BJ (cell line): ENCODE measurements at regions not wholly inside any gene's neighbourhood (a gene's known extent, or its start where the extent isn't known, plus 50 kb on each side); places are given as distances from the start of the nearest gene placed in this dataset.

Experiments used
- CTCF ChIA-PET: fragments of 350-600 bp; formaldehyde crosslinking; extraction: SDS; loops from one replicate; lab custom pipeline; 2021; ENCODE audit warnings: antibody characterized with exemption, inconsistent platforms; lab: Yijun Ruan, JAX
- POLR2A ChIA-PET: fragments of 300-600 bp; sonication (Branson Sonifier 250); formaldehyde crosslinking; extraction: SDS; loops from one replicate; lab custom pipeline; 2021; ENCODE audit warnings: antibody characterized with exemption; lab: Charles Lee
- DNase-seq: peaks from one replicate; pipeline ENCODE4 v3.0.0-alpha.2; 2011; ENCODE audit warnings: low read depth
- H3K27me3 ChIP-seq: 2 replicates; pipeline ENCODE4 v1.6.0; 2011; ENCODE audit warnings: low read length; ENCODE audit not compliant: control insufficient read depth, insufficient read depth
- H3K36me3 ChIP-seq: 2 replicates; pipeline ENCODE4 v1.5.1; 2011; ENCODE audit warnings: low read length; ENCODE audit not compliant: control insufficient read depth, insufficient read depth
- H3K4me3 ChIP-seq: 2 replicates; pipeline ENCODE4 v1.5.1; 2011; ENCODE audit warnings: low read depth, mild to moderate bottlenecking, control low read depth, low read length
- TF ChIP-seq, protein P1 (sequence below): IDR thresholded peaks from 2 replicates; pipeline ENCODE4 v1.5.1; 2011; ENCODE audit warnings: low read depth, mild to moderate bottlenecking, control low read depth, inconsistent platforms, low read length, moderate library complexity; ENCODE audit not compliant: insufficient read depth

DNA sequence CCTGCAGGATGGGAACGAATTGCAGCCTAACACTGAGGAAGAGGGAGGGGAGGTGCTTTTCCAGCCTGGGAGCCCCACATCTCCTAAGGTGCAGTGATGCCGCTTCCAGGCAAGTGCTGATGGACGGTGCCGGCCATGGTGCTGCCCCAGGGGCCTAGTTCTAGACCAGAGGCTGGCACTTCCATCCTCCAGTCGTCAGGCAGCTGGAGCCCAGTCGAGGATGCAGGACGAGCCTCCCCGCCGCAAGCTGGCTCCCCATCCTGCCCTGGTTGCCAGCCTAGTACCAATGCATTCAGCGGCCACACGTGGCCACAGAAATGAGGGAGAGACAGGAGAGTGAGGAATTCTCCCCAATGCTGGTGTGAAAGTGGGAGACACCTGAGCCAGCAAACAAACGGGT is 413.5 kb downstream of the ZNF516 start:
- TF ChIP-seq, protein P1, sequence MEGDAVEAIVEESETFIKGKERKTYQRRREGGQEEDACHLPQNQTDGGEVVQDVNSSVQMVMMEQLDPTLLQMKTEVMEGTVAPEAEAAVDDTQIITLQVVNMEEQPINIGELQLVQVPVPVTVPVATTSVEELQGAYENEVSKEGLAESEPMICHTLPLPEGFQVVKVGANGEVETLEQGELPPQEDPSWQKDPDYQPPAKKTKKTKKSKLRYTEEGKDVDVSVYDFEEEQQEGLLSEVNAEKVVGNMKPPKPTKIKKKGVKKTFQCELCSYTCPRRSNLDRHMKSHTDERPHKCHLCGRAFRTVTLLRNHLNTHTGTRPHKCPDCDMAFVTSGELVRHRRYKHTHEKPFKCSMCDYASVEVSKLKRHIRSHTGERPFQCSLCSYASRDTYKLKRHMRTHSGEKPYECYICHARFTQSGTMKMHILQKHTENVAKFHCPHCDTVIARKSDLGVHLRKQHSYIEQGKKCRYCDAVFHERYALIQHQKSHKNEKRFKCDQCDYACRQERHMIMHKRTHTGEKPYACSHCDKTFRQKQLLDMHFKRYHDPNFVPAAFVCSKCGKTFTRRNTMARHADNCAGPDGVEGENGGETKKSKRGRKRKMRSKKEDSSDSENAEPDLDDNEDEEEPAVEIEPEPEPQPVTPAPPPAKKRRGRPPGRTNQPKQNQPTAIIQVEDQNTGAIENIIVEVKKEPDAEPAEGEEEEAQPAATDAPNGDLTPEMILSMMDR = no peak
- no peak for DNase-seq
- ChIA-PET CTCF (no interaction called here), POLR2A (no interaction called here)
- no peaks in the 10 kb centered on the region for H3K27me3 ChIP-seq
- H3K36me3 ChIP-seq = no peaks in the 10 kb centered on the region
- no peak overlapping the region for H3K4me3 ChIP-seq

DNA sequence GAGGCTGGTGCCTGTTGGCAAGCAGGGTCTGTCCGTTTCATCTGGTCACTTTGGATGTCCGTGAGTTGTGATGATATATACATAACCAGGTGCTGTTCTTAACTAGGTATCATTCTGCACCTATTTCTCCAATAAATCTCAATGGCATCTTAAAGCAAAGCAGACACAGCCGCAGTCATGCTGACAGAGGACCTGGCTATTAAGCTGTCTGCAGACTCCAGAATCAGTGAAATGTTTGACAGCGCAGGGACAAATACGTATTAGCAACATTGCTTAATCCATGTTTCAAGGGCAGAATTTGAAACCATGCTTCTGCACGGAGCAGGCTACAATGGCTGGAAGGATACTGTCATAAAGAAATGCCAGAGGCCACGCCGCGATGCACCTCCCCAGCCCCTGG is 414.6 kb downstream of the ZNF516 start:
- ChIA-PET CTCF (no interaction called here), POLR2A (no interaction called here)
- Histone ChIP-seq H3K36me3 (no peaks in the 10 kb centered on the region), H3K27me3 (no peaks in the 10 kb centered on the region), H3K4me3 (no peak overlapping the region)
- TF ChIP-seq, protein P1 = no peak
- no peak for DNase-seq

DNA sequence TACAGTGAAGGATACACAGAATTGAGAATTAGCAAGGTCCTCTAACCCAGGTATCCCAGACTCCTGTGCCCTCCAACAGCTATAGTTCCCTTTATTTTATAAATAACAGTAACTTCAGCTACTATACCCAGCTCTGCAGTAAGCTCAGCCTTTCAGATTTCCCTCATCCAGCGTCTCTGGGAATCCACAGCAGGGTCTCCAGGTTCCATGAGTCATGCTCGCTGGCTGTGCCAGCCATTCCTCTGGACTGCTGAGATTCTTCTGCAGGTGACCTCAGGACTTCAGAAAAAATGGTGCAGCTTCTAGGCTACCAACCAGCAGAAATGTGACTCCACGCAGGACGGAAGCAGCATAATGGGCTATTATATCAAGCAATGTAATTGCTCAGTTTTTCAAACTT is 419.3 kb downstream of the ZNF516 start:
- TF ChIP-seq, protein P1 = no peak
- H3K4me3 ChIP-seq = no peak overlapping the region
- DNase-seq = no peak
- no peaks in the 10 kb centered on the region for H3K36me3 ChIP-seq
- no peaks in the 10 kb centered on the region for H3K27me3 ChIP-seq
- ChIA-PET CTCF (no interaction called here), POLR2A (no interaction called here)

DNA sequence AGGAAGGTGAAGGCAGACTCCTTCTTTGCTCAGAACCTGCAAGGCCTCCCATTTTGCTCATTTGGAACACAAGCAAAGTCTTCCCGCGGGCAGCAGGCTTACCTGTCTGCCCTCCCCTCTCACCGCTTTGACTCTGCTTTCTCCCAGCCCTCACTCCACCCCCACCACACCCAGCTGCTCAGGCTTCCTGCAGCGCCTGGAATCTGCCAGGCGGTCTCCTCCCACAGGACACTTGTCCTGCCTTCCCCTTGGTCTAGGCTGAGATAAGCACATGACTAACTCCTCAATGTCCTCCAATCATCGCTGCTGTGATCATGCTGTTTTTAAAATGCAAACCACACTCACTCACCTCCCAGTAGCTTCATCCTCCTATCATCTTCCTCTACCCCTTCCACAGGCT is 430.0 kb downstream of the ZNF516 start:
- no peak for DNase-seq

DNA sequence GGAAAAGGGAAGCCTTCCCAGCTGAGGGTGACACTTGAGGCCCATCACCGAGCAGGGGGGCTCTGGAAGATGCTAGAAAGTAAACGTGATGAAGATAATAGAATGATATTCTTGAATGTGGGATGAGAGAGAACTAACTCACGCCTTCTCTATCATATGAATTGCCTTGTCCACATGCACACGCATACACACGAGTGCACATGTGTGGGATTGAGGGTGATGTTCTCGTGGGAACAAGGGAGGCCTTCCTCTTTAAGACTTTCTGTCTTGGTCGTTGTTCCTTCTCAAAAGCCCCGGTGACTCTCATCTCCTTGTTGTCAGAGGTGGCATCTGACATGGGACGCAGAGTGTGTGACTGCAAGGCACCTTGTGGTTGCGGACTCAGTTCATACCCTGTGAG is 436.9 kb downstream of the ZNF516 start:
- TF ChIP-seq, protein P1 = no peak

More for the DNA sequence above, 430.0 kb downstream of the ZNF516 start:
- POLR2A ChIA-PET = no interaction called here
- Histone ChIP-seq H3K4me3 (no peak overlapping the region), H3K36me3 (no peaks in the 10 kb centered on the region), H3K27me3 (no peaks in the 10 kb centered on the region)
- TF ChIP-seq, protein P1 = no peak
- CTCF ChIA-PET = no interaction called here

More for the DNA sequence above, 436.9 kb downstream of the ZNF516 start:
- Histone ChIP-seq H3K27me3 (no peaks in the 10 kb centered on the region), H3K4me3 (no peak overlapping the region), H3K36me3 (no peaks in the 10 kb centered on the region)
- DNase-seq = no peak
- POLR2A ChIA-PET = no interaction called here
- CTCF ChIA-PET = no interaction called here
